ENCODE measurements at regions not wholly inside any gene's neighbourhood (a gene's known extent, or its start where the extent isn't known, plus 50 kb on each side); places are given as distances from the start of the nearest gene placed in this dataset.

- no peak overlapping the region for H3K4me3 ChIP-seq (ENCODE audit: control insufficient read depth, low read depth, low read length)
- no peak for DNase-seq (ENCODE audit: low read depth)
- no peak for TF ChIP-seq CTCF (IDR thresholded peaks at IDR 0.05; ENCODE audit: control insufficient read depth, insufficient read depth, low read depth, low read length, missing control alignments)
These were observed 78.8 kb downstream of the VEGFA start for GRCh38 chr6:43848671-43849391.

- TF ChIP-seq CTCF (IDR thresholded peaks at IDR 0.05; ENCODE audit: control insufficient read depth, insufficient read depth, low read depth, low read length, missing control alignments) = no peak
- no peak for DNase-seq (ENCODE audit: low read depth)
- no peak overlapping the region for H3K4me3 ChIP-seq (ENCODE audit: control insufficient read depth, low read depth, low read length)
These were observed 78.0 kb downstream of the VEGFA start for GRCh38 chr6:43847741-43848630.

- no peak for TF ChIP-seq CTCF (IDR thresholded peaks at IDR 0.05; ENCODE audit: control insufficient read depth, insufficient read depth, low read depth, low read length, missing control alignments)
- H3K4me3 ChIP-seq (ENCODE audit: control insufficient read depth, low read depth, low read length) = no peak overlapping the region
- DNase-seq (ENCODE audit: low read depth) = no peak
These were observed 76.5 kb downstream of the VEGFA start for GRCh38 chr6:43846556-43846955.

GRCh38 chr6:43845646-43846045 lies 75.6 kb downstream of the VEGFA start:
- H3K4me3 ChIP-seq (ENCODE audit: control insufficient read depth, low read depth, low read length) = no peak overlapping the region
- DNase-seq (ENCODE audit: low read depth) = no peak
- no peak for TF ChIP-seq CTCF (IDR thresholded peaks at IDR 0.05; ENCODE audit: control insufficient read depth, insufficient read depth, low read depth, low read length, missing control alignments)

- no peak for TF ChIP-seq CTCF (IDR thresholded peaks at IDR 0.05; ENCODE audit: control insufficient read depth, insufficient read depth, low read depth, low read length, missing control alignments)
- no peak overlapping the region for H3K4me3 ChIP-seq (ENCODE audit: control insufficient read depth, low read depth, low read length)
- no peak for DNase-seq (ENCODE audit: low read depth)
These were observed 73.7 kb downstream of the VEGFA start for GRCh38 chr6:43843669-43844171.

GRCh38 chr6:43843097-43843645 lies 73.2 kb downstream of the VEGFA start:
- H3K4me3 ChIP-seq (ENCODE audit: control insufficient read depth, low read depth, low read length) = no peak overlapping the region
- no peak for DNase-seq (ENCODE audit: low read depth)
- no peak for TF ChIP-seq CTCF (IDR thresholded peaks at IDR 0.05; ENCODE audit: control insufficient read depth, insufficient read depth, low read depth, low read length, missing control alignments)
